ENCODE measurements at regions not wholly inside any gene's neighbourhood (a gene's known extent, or its start where the extent isn't known, plus 50 kb on each side); places are given as distances from the start of the nearest gene placed in this dataset.
"Not testable (repeated sequence)": the region's sequence is repeated elsewhere in the genome, so short reads cannot be mapped to it uniquely, and the experiment has no call there.

DNA sequence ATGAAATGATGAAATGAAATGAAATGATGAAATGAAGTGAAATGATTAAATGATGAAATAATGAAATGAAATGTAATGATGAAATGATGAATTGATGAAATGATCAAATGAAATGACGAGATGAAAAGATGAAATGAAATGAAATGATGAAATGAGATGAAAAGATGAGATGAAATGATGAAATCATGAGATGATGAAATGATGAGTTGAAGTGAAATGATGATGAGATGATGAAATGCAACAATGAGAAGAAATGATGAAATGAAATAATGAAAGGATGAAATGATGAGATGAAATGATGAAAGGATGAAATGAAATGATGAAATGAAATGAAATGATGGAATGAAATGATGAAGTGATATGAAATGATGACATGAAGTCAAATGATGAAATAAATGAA is 132.7 kb upstream of the TP53TG3D start:
- not testable (repeated sequence) for TF ChIP-seq POLR2A (IDR thresholded peaks at IDR 0.05; ENCODE audit: low read length); GATA1 (IDR thresholded peaks at IDR 0.05; ENCODE audit: low read depth, low read length)

All from erythroblast (primary cell).